HG02970 (cell line): ENCODE measurements at regions not wholly inside any gene's neighbourhood (a gene's known extent, or its start where the extent isn't known, plus 50 kb on each side); places are given as distances from the start of the nearest gene placed in this dataset.

Experiments
- ATAC-seq: cut with Tn5 transposase; IDR thresholded peaks from one replicate; pipeline ENCODE4 v1.9.1; 2021; ENCODE audit warnings: mild to moderate bottlenecking, moderate library complexity, moderate number of reproducible peaks; ENCODE audit not compliant: unreplicated experiment, low FRiP score

GRCh38 chr1:37265786-37266667 lies 208.4 kb upstream of the ZC3H12A start:
- ATAC-seq = no peak

- no peak for ATAC-seq
These were observed 207.1 kb upstream of the ZC3H12A start for GRCh38 chr1:37267111-37267835.

- ATAC-seq = no peak
These were observed 203.7 kb upstream of the ZC3H12A start for GRCh38 chr1:37270639-37271038.

GRCh38 chr1:37272626-37273025 lies 201.8 kb upstream of the ZC3H12A start:
- ATAC-seq = no peak

DNA sequence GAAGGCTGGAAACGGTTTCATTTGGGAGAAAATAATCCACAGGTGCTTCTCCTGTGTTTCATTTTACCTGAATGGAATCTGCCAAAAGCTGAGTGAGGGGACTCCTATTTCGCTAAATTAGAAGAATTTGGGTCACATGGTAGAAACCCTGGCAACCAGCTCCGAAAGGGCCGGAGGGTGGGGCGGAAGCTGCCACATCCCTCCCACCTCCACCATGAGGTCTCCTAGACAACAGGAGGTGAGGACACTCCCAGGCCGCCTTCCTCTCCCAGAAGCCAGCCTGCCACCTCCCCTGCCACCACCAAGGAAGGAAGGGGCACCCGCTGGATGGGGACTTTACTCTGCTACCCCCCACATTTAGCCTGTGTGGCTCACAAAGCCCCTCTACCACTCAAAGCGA lies 199.9 kb upstream of the ZC3H12A start:
- no peak for ATAC-seq

DNA sequence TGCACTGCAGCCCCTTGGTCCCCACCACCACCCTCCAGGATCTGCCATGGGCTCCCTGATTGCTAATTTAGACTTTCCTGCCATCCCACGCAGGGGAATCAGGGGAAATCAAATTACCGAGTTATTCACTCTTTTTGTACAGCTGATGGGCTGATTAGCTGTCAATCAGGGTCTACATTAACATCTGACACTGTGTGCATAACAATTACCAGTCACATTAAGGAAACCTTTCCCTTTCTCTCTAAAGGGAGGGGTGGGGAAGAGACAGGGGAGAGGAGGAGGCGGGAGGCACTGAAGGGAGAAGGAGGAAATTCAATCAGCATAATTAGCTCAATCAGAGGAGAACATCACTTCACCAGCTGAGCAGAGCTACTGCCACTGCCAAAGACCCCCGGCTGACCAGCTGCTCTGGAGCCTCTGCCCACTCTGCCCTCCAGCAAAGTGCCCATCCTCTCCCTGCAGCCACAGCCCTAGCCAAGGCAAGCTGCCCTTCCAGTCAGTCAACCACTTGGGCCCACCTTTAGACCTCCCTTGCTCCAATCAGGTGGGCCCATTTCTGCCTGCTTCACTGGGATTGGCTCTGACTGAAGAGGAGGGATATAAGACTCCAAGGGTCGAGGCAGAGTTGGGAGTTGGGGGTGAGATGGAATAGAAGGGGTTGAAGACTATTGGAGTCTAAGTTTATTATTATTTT lies 199.3 kb upstream of the ZC3H12A start:
- ATAC-seq = no peak

DNA sequence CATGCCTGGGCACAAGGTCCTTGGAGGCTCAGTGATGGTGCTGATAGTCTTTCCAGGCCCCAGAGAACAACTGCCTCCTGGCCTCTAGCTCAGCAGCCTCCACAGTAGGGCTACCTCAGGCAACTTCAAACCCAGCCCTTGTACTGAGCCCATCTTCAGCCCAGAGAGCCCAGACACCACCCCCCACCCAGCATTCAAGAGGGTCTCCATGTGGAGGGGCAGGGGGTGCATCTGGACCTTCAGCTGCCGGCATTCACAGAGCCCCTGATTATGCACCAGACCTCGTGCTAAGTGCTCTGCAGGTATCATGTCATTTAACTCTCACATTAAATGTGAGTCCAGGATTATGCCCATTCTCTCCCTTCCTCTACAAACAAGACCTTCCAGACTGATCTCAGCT lies 197.0 kb upstream of the ZC3H12A start:
- ATAC-seq = no peak

DNA sequence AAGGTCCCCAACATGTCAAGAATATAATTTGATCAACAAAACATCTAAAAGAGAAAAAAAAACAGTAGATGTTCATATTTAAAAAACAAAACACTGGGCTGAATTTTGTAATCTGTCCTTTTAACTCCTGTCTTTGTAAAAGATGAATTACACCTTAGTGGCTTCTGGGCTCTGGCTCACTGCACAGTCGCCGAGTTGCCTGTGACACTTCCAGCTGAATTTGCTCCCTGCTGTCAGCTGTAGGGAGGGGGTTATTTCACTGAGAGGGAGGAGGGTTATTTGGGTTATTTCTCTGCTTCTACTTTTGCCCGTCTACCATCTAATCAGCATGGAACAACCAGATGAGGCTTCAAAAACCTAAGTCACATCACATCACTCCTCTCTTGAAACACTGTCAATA lies 193.0 kb upstream of the ZC3H12A start:
- ATAC-seq = no peak

GRCh38 chr1:37282764-37283163 lies 191.6 kb upstream of the ZC3H12A start:
- ATAC-seq = no peak

DNA sequence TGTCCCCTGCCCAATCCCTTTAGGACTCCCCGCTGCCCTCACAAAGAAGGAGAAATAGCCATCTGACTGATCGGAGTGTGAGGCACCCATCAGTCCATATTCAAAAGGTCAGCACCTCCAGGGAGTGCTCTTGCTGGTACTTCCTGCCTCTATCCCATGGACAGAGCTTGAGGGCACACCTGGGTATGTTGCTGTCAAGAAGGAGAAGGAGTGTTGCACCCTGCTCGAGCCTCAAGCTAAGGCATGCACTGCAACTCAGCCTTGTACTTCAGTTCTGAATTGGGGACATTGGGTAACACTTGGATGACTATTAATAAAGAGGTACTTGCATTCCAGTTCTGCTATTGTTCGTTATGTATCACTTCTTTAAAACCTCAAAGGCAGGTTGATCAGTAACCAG lies 190.3 kb upstream of the ZC3H12A start:
- ATAC-seq = no peak

DNA sequence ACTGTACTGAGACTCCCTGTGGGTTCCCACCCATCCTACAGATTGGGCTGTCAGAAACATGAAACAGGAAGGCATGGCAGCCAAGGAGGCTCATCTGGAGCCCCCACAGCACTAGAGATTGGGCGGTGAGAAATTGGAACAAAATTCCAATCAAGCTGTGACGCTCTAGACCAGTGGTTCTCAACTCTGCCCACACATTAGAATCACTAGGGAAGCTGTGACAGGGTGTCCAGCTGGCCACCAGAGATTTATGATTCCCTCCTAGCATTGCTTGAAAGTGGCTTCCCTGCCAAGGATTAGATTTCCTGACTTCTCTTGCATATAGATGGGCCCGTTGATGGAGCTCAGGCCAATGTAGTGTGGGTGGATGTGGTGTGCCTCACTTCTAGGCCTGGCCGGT lies 187.5 kb upstream of the ZC3H12A start:
- ATAC-seq = no peak

DNA sequence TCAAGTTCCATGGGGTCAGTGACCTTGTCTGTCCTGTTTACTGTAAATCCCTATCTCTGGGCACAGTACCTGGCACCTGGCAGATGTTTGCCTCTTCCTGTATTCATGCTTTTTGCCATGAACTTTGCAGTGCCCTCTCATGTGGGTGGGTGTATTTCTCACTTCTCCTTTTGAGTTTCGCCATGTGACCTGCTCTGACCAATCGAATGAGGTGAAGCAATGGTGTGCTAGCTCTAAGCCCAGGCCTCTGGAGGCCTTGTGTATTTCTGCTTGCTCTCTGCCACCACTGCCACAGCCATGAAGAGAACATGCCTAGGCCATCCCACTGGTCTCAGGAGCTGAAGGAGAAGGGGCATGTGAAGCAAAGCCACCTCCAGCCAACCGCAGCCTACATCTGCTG lies 185.5 kb upstream of the ZC3H12A start:
- peak; percentile 95 for ATAC-seq

GRCh38 chr1:37290718-37291117 lies 183.7 kb upstream of the ZC3H12A start:
- no peak for ATAC-seq

- ATAC-seq = no peak
These were observed 181.6 kb upstream of the ZC3H12A start for GRCh38 chr1:37292789-37293188.

- no peak for ATAC-seq
These were observed 180.3 kb upstream of the ZC3H12A start for GRCh38 chr1:37294096-37294495.

- no peak for ATAC-seq
These were observed 179.9 kb upstream of the ZC3H12A start for GRCh38 chr1:37294529-37294928.

DNA sequence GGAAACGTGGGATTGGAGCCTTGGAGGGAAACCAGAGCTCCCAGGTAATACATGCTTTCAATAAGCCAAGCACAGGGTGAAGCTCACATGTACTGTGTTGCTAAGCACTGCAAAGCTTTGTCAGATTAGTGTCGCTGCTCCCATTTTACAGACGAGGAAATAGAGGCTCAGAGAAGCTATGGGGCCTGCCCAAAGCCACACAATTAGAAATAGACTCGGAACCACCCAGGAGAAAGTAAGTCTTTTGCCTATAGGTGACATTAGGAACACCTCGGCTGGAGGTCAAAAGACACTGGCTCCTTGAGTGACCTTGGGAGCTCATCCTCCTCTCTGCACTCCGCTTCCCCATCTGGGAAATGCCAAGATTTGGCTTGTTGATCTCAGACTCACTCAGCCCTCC lies 175.6 kb upstream of the ZC3H12A start:
- ATAC-seq = no peak

GRCh38 chr1:37299216-37299615 lies 175.2 kb upstream of the ZC3H12A start:
- ATAC-seq = no peak

DNA sequence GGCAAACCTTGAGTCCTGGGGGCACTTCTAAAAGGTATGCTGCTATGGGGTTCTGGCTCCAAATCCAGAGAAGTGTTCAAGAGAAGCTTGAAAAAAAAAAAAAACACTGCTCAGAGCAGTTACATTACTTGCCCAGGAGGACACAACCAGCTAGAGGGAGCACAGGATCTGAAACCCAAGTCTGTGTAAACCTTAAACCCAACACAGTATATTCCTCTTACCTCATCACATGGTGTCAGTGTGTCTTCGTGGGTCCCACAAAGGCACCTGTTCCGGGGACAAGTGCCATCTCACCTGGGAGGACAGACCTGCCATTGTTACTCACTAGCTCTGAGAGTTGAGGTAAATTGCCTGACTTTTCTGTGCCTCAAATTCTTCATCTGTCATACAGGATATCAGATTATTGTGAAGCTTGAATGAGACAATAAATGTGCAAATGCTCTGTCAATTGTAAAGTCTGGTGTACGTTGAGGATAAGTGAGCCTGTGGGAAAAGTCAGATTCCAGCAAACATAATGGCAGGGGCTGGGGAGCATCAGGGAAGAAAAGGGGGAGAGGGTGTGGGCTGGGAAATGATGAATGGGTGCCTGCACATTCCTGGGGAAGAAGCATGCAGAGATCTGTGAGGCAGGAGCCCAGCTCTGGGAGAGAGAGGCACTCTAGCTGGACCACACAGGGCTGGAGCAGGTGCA lies 170.4 kb upstream of the ZC3H12A start:
- no peak for ATAC-seq

DNA sequence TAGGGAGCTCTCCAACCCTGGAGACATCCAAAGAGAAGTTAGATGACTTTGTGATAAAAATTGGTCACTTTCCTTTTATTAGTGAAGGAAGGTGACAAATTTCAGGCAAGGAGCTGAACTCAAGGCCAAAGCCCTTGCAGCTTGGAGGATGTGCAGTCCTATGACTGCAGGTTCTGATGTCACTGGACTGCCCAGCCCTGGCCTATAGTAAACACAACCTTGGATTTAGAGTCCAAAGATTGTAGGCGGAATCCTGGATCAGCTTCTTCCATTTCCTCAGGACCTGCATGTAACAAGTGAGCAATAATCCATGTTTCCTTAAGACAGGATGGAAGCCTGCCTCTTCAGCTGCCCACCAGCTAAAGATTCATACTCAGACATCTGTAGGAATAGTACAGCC lies 169.3 kb upstream of the ZC3H12A start:
- ATAC-seq = no peak

GRCh38 chr1:37305841-37306240 lies 168.5 kb upstream of the ZC3H12A start:
- ATAC-seq = no peak
